Ovary (tissue), 3 donors: ENCODE measurements at regions not wholly inside any gene's neighbourhood (a gene's known extent, or its start where the extent isn't known, plus 50 kb on each side); places are given as distances from the start of the nearest gene placed in this dataset.

ENCODE experiments used
- EP300 ChIP-seq: sonication (generic); formaldehyde crosslinking; IDR thresholded peaks from one replicate; pipeline ENCODE4 v1.6.1; 2017; ENCODE audit warnings: antibody characterized with exemption
- TF ChIP-seq, protein P1 (sequence below), 3 donors: fragments of 450-650 bp in 2 of 3; fragments of 200-600 bp in 1 of 3; IDR thresholded peaks; one replicate each; pipeline versions ENCODE4 v1.5.1 to v1.8.0; 2016 to 2022; ENCODE audit warnings: antibody characterized with exemption in 3 of 3, mild to moderate bottlenecking in 1 of 3
- donor health status: DM: no; HTN: no; CAD: no.

DNA sequence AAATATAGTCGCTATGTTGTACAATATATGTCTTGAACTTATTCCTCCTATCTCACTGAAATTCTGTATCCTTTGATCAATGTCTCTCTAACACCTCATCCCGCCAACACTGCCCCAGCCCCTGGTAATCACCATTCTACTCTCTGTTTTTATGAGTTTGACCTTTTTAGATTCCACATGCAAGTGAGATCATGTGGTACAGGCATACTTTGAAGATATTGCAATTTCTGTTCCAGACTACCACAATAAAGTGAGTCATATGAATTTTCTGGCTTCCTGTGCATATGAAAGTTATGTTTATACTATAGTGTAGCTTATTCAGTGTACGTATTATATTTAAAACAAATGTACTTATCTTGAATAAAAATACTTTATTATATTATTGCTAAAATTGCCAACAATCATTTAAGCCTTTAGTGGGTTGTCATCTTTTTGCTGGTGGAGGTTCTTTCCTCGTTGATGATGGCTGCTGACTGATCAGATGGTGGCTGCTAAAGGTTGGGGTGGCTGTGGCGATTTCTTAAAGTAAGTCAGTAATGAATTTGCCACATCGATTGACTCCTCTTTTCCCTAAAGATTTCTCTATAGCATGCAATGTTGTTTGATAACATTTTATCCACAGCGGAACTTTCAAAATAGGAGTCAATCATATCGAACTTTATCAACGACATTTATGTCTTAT, 257.2 kb downstream of the NFKBIZ start:
- TF ChIP-seq, protein P1, sequence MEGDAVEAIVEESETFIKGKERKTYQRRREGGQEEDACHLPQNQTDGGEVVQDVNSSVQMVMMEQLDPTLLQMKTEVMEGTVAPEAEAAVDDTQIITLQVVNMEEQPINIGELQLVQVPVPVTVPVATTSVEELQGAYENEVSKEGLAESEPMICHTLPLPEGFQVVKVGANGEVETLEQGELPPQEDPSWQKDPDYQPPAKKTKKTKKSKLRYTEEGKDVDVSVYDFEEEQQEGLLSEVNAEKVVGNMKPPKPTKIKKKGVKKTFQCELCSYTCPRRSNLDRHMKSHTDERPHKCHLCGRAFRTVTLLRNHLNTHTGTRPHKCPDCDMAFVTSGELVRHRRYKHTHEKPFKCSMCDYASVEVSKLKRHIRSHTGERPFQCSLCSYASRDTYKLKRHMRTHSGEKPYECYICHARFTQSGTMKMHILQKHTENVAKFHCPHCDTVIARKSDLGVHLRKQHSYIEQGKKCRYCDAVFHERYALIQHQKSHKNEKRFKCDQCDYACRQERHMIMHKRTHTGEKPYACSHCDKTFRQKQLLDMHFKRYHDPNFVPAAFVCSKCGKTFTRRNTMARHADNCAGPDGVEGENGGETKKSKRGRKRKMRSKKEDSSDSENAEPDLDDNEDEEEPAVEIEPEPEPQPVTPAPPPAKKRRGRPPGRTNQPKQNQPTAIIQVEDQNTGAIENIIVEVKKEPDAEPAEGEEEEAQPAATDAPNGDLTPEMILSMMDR (IDR thresholded peaks at IDR 0.05), result no peak
- TF ChIP-seq EP300, result no peak
